ENCODE measurements at regions not wholly inside any gene's neighbourhood (a gene's known extent, or its start where the extent isn't known, plus 50 kb on each side); places are given as distances from the start of the nearest gene placed in this dataset.

- Mint-ChIP-seq H3K4me1 (no peaks in the 10 kb centered on the region), H3K27me3 (no peaks in the 10 kb centered on the region), H3K4me3 (no peak overlapping the region), H3K36me3 (ENCODE audit: low read depth) (no peaks in the 10 kb centered on the region), H3K9me3 (no peaks in the 10 kb centered on the region), H3K27ac (no peak overlapping the region)
- intact Hi-C loops (cut with micrococcal nuclease) = no loop called here
- no peak for DNase-seq
These were observed 1693.6 kb downstream of the EFNA5 start for GRCh38 chr5:105977163-105977562.

GRCh38 chr5:105970919-105971318 lies 1699.8 kb downstream of the EFNA5 start:
- Mint-ChIP-seq H3K27me3 (no peaks in the 10 kb centered on the region), H3K27ac (no peak overlapping the region), H3K4me3 (no peak overlapping the region), H3K36me3 (ENCODE audit: low read depth) (no peaks in the 10 kb centered on the region), H3K4me1 (no peaks in the 10 kb centered on the region), H3K9me3 (no peaks in the 10 kb centered on the region)
- intact Hi-C loops (cut with micrococcal nuclease) = no loop called here
- no peak for DNase-seq

- intact Hi-C loops (cut with micrococcal nuclease) = no loop called here
- Mint-ChIP-seq H3K9me3 (no peaks in the 10 kb centered on the region), H3K36me3 (ENCODE audit: low read depth) (no peaks in the 10 kb centered on the region), H3K4me1 (no peaks in the 10 kb centered on the region), H3K27me3 (no peaks in the 10 kb centered on the region), H3K27ac (no peak overlapping the region), H3K4me3 (no peak overlapping the region)
- DNase-seq = no peak
These were observed 1701.8 kb downstream of the EFNA5 start for GRCh38 chr5:105968981-105969380.

- intact Hi-C loops (cut with micrococcal nuclease) = no loop called here
- Mint-ChIP-seq H3K27ac (no peak overlapping the region), H3K4me1 (no peaks in the 10 kb centered on the region), H3K9me3 (peaks cover 4% of the 10 kb centered on the region), H3K27me3 (no peaks in the 10 kb centered on the region), H3K4me3 (no peak overlapping the region), H3K36me3 (ENCODE audit: low read depth) (no peaks in the 10 kb centered on the region)
- no peak for DNase-seq
These were observed 1707.0 kb downstream of the EFNA5 start for GRCh38 chr5:105963696-105964255.

- Mint-ChIP-seq H3K27me3 (no peaks in the 10 kb centered on the region), H3K27ac (no peak overlapping the region), H3K9me3 (peaks cover 4% of the 10 kb centered on the region), H3K36me3 (ENCODE audit: low read depth) (no peaks in the 10 kb centered on the region), H3K4me1 (no peaks in the 10 kb centered on the region), H3K4me3 (no peak overlapping the region)
- intact Hi-C loops (cut with micrococcal nuclease) = no loop called here
- no peak for DNase-seq
These were observed 1709.2 kb downstream of the EFNA5 start for GRCh38 chr5:105961572-105961971.

GRCh38 chr5:105956456-105957196 lies 1714.1 kb downstream of the EFNA5 start:
- no peak overlapping the region for H3K27ac Mint-ChIP-seq
- intact Hi-C loops (cut with micrococcal nuclease) = no loop called here
- H3K4me3 Mint-ChIP-seq = no peak overlapping the region

GRCh38 chr5:105954341-105954740 lies 1716.4 kb downstream of the EFNA5 start:
- no peaks in the 10 kb centered on the region for H3K4me1 Mint-ChIP-seq
- H3K27me3 Mint-ChIP-seq = no peaks in the 10 kb centered on the region
- intact Hi-C loops (cut with micrococcal nuclease) = no loop called here
- H3K27ac Mint-ChIP-seq = no peak overlapping the region
- no peak for DNase-seq
- no peaks in the 10 kb centered on the region for H3K36me3 Mint-ChIP-seq (ENCODE audit: low read depth)
- no peak overlapping the region for H3K4me3 Mint-ChIP-seq
- H3K9me3 Mint-ChIP-seq = no peaks in the 10 kb centered on the region

More at GRCh38 chr5:105956456-105957196, 1714.1 kb downstream of the EFNA5 start:
- Mint-ChIP-seq H3K36me3 (ENCODE audit: low read depth) (no peaks in the 10 kb centered on the region), H3K9me3 (peaks cover 3% of the 10 kb centered on the region), H3K4me1 (no peaks in the 10 kb centered on the region), H3K27me3 (no peaks in the 10 kb centered on the region)
- DNase-seq = no peak

GRCh38 chr5:105953616-105954015 lies 1717.1 kb downstream of the EFNA5 start:
- Mint-ChIP-seq H3K36me3 (ENCODE audit: low read depth) (no peaks in the 10 kb centered on the region), H3K9me3 (no peaks in the 10 kb centered on the region), H3K4me1 (no peaks in the 10 kb centered on the region), H3K27me3 (no peaks in the 10 kb centered on the region), H3K27ac (no peak overlapping the region), H3K4me3 (no peak overlapping the region)
- no peak for DNase-seq
- intact Hi-C loops (cut with micrococcal nuclease) = no loop called here

- no peak overlapping the region for H3K4me3 Mint-ChIP-seq
- DNase-seq = no peak
- H3K9me3 Mint-ChIP-seq = no peaks in the 10 kb centered on the region
- H3K27ac Mint-ChIP-seq = no peak overlapping the region
- no peaks in the 10 kb centered on the region for H3K27me3 Mint-ChIP-seq
- intact Hi-C loops (cut with micrococcal nuclease) = no loop called here
- no peaks in the 10 kb centered on the region for H3K36me3 Mint-ChIP-seq (ENCODE audit: low read depth)
- no peaks in the 10 kb centered on the region for H3K4me1 Mint-ChIP-seq
These were observed 1717.9 kb downstream of the EFNA5 start for GRCh38 chr5:105952875-105953274.

GRCh38 chr5:105947461-105947860 lies 1723.3 kb downstream of the EFNA5 start:
- intact Hi-C loops (cut with micrococcal nuclease) = no loop called here
- H3K27ac Mint-ChIP-seq = no peak overlapping the region
- no peaks in the 10 kb centered on the region for H3K4me1 Mint-ChIP-seq
- no peaks in the 10 kb centered on the region for H3K9me3 Mint-ChIP-seq
- no peak for DNase-seq
- no peaks in the 10 kb centered on the region for H3K36me3 Mint-ChIP-seq (ENCODE audit: low read depth)
- no peaks in the 10 kb centered on the region for H3K27me3 Mint-ChIP-seq
- no peak overlapping the region for H3K4me3 Mint-ChIP-seq

GRCh38 chr5:105945203-105945972 lies 1725.3 kb downstream of the EFNA5 start:
- intact Hi-C loops (cut with micrococcal nuclease) = no loop called here
- no peaks in the 10 kb centered on the region for H3K36me3 Mint-ChIP-seq (ENCODE audit: low read depth)
- H3K27ac Mint-ChIP-seq = no peak overlapping the region
- no peaks in the 10 kb centered on the region for H3K27me3 Mint-ChIP-seq
- no peak overlapping the region for H3K4me3 Mint-ChIP-seq
- H3K9me3 Mint-ChIP-seq = no peaks in the 10 kb centered on the region
- no peaks in the 10 kb centered on the region for H3K4me1 Mint-ChIP-seq
- no peak for DNase-seq

GRCh38 chr5:105940181-105940580 lies 1730.6 kb downstream of the EFNA5 start:
- intact Hi-C loops (cut with micrococcal nuclease) = no loop called here
- Mint-ChIP-seq H3K36me3 (ENCODE audit: low read depth) (no peaks in the 10 kb centered on the region), H3K4me1 (no peaks in the 10 kb centered on the region), H3K9me3 (no peaks in the 10 kb centered on the region), H3K4me3 (no peak overlapping the region), H3K27ac (no peak overlapping the region), H3K27me3 (no peaks in the 10 kb centered on the region)
- DNase-seq = no peak

GRCh38 chr5:105934171-105934570 lies 1736.6 kb downstream of the EFNA5 start:
- Mint-ChIP-seq H3K4me3 (no peak overlapping the region), H3K27me3 (no peaks in the 10 kb centered on the region), H3K4me1 (no peaks in the 10 kb centered on the region), H3K27ac (no peak overlapping the region), H3K36me3 (ENCODE audit: low read depth) (no peaks in the 10 kb centered on the region), H3K9me3 (no peaks in the 10 kb centered on the region)
- no peak for DNase-seq
- intact Hi-C loops (cut with micrococcal nuclease) = no loop called here

- H3K36me3 Mint-ChIP-seq (ENCODE audit: low read depth) = no peaks in the 10 kb centered on the region
- H3K27me3 Mint-ChIP-seq = no peaks in the 10 kb centered on the region
- no peak overlapping the region for H3K27ac Mint-ChIP-seq
- H3K4me1 Mint-ChIP-seq = no peaks in the 10 kb centered on the region
- no peak for DNase-seq
- intact Hi-C loops (cut with micrococcal nuclease) = no loop called here
- H3K4me3 Mint-ChIP-seq = no peak overlapping the region
- H3K9me3 Mint-ChIP-seq = no peaks in the 10 kb centered on the region
These were observed 1738.8 kb downstream of the EFNA5 start for GRCh38 chr5:105931881-105932421.

Data from activated CD4-positive, alpha-beta T cell treated with anti-CD3 and anti-CD28 coated beads, Interleukin-2, amount 10 ng/mL, durations not matched to agents 24 days and 14 days (primary cell).